HG03108 (cell line): ENCODE measurements at regions not wholly inside any gene's neighbourhood (a gene's known extent, or its start where the extent isn't known, plus 50 kb on each side); places are given as distances from the start of the nearest gene placed in this dataset.
"Not testable (repeated sequence)": the region's sequence is repeated elsewhere in the genome, so short reads cannot be mapped to it uniquely, and the experiment has no call there.

Experiments
- ATAC-seq: cut with Tn5 transposase; IDR thresholded peaks from one replicate; pipeline ENCODE4 v1.9.1; 2021; ENCODE audit warnings: moderate library complexity; ENCODE audit not compliant: unreplicated experiment

DNA sequence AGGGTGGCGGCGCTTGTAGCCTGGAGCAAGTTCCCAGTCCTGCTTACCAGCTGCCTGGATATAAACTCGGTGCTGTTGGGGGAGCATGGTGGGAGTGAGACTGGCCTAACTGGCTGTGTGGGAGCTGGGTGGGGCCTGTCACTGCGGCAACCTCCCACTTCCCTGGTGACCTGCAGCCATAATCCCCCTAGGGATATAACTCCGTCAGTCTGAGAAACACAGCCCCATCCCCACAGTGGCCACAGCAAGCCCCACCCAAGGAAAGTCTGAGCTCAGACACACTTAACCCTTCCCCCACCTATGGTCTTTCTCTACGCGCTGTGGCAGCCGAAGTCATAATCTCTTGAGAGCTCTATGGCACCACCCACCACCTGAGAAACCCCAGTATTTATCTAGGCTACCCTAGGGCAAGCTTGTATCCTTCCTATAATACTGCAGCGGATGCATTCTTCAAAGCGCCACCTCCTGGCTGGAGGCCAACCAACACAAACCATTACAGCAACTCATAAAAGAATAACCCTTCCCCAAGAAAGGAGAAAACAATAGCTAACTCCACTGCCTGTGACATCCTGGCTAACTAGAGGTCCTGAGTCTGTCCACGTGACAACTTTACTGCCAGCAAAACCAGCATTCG, 57.4 kb downstream of the ZNF648 start:
- no peak for ATAC-seq

DNA sequence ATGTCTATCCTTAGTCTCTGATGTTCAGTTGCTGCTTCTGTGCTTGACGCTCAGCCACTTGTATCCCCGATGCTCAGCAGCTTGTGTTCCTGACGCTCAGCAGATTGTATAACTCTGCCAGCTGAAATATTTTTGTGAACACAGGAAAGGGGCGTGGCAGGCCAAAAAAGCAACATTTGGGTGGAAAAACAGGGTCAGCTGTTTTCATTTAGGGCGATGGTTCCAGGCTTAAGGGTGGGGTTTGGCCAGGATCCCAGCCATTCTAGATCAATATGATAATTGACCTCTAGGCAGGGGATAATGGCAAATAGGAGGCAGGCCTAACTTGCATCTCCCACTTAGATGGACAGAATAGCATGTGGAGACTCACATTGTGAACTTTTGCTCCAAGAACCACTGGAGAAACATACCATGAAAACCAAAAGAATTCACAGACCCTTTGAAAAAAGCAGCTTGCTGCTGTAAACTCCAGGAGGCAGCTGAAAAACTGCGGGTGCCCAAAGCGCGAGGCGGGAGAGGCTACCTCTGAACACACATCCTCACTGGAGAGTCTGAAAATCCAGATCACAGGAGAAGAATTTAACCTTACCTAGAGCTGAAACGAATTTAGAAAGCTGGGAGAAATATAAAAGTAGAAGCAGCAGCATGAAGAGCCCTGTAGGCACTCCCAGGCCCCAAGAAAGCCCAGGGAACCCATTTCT, 58.3 kb downstream of the ZNF648 start:
- ATAC-seq: no peak

DNA sequence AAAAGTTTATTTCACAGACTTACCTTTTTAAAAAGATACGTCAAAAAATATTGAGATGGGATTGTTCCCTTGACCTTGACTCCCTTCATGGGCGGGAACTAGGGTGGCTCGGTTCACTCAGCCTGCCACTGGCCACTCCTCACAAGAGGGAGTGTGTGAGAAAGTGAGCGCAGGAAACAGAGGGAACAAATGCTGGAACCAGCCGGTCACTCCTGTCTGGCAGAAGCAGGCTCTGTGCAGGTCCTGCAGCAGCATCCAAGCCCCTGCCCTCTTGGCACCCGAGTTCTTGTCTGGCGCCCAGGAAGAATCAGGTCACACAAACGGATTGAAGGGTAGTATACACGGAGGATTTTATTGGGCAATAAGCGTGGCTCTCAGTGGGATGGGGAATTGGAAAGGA, 58.9 kb downstream of the ZNF648 start:
- no peak for ATAC-seq

DNA sequence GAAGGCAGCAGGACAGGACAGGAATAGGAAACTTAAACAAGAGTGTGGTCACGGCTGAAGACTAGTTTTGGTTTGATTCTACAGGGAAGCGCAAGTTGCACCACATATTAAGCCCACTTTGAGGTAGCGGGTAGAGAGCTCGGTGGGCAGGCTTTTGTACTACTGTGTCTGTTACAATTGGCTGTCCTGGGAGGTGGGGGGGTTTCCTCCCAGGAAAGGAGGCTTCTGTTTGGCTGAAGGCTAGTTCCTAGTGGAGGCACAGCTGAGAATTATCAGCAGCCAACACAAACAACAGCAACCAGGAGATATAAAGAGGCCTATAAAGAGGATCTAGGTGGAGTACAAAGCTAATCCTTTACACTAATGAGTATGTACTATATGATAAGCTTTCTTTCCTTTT, 62.7 kb downstream of the ZNF648 start:
- ATAC-seq: no peak

DNA sequence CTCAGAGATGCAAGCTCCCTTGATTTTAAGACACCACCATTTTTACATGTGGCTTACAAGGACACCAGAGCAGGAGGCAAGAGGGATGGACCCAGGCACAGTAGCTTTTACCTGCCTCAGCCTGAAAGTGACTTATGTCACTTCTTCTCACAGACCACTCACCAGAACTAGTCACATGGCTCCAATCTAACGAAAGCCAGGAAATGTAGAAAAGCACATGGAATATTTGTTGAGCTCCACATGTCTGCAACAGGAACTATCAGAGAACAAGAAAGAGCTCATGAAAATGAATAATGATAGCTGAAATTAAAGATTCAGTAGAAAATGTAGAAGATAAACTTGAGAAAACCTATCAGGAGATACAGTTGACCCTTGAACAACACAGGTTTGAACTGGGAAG, 69.4 kb downstream of the ZNF648 start:
- ATAC-seq: no peak

DNA sequence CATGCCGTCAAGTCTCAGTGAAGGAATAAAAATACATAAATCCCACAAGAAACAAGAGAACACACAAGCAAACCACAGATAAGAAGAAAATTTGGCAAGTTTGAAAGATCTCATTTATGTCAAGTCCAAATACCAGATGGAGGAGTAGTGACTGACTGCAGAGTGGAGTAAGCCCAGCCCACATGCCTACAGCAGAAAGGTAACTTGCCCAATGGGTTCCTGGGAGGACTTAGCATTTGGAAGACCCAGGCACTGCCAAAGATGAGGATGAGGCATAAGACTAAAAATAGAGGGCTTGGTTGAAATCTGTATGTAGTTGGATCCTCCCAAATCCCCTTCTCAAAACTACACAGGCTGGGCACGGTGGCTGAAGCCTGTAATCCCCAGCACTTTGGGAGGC, 70.8 kb downstream of the ZNF648 start:
- no peak for ATAC-seq

DNA sequence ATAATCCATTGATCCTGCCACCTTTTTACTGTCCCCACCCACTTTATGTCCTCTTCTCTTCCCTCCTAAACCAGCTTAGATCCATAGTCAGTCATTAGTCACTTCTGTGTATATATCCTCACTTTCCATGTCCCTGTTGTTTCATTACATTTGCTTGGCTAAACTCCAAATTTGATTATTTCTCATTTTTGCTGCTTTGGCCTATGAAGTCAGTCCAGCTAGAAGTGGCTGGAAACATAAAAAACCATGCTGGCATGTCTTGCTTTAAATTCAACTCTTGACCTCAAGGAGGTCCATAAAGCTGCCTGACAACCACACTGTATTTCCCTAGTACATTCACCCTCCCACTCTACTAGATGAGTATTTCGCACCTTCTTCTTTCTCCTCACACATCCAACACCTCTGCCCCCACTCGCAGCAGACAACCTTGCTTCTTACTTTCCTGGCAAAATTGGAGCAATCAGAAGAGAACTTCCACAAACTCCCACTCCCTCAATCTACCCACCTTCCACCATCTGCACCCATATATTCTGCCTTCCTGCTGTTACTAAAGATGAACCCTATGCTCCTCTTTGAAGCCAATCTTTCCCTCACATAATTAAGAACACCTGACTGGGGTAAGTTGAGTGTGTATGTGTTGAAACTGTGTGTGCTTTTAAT, 72.1 kb downstream of the ZNF648 start:
- no peak for ATAC-seq

DNA sequence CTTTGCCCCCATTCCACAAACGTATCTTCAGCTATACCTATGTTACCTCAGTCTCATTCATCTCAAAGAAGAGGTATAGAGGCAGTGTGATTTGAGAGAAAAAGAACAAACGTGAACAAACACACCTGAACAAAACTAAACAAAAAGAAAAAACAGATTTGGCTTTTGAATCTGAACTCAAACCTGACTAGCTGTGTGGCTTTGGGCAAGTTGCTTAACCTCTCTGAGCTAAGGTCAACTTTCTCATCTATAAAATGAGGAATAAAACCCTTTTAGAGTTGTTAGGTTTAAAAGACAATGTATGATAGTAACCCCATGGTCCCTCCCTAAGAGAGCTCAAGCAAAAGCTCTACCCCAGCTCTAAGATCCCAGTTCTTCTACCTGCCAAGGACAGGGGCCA, 73.5 kb downstream of the ZNF648 start:
- ATAC-seq: no peak

DNA sequence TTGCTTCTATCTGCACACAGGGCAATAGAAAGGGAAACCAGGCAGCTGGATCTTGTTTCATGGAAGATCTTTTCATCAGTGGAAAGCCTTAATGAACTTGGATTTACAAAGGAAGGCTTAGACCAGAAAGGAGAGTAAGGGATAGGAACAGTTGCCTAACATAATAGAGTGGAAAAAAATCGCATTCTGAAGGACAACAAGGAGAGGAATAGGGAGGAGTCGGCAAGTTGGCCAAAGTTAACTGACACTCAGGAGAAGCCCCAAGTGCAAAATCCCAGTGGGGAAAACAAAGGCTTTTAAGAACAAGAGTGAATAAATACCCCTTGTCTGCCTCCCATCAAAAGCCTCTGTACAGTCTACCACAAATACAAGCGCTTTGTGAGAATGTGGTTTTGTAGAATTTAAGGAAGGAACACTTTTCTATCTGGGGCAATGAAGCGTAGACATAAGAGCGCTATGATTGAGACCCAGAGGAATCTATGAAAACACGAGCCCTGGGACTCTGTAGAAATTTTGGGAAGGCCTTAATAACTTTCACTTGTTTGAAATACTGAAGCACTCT, 74.1 kb downstream of the ZNF648 start:
- ATAC-seq: no peak

DNA sequence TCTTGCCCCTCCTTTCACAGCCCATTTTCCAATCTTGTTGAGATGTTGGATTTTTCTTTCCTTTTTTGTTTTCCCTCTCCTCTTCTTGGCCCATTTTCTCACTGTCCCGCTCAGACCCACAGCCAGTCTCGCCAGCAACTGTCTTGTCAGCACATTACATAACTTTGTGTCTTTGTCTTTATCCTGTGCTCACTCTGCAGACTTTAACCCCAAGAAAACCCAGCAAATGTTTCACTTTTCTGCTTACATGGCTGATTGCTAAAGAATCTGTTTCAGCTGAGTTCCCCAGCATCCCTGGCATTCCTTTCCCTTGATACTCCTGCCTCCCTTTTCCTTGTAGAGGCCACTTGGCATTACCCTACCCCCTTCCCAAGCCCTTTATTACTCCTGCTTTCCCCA, 74.6 kb downstream of the ZNF648 start:
- ATAC-seq: no peak

DNA sequence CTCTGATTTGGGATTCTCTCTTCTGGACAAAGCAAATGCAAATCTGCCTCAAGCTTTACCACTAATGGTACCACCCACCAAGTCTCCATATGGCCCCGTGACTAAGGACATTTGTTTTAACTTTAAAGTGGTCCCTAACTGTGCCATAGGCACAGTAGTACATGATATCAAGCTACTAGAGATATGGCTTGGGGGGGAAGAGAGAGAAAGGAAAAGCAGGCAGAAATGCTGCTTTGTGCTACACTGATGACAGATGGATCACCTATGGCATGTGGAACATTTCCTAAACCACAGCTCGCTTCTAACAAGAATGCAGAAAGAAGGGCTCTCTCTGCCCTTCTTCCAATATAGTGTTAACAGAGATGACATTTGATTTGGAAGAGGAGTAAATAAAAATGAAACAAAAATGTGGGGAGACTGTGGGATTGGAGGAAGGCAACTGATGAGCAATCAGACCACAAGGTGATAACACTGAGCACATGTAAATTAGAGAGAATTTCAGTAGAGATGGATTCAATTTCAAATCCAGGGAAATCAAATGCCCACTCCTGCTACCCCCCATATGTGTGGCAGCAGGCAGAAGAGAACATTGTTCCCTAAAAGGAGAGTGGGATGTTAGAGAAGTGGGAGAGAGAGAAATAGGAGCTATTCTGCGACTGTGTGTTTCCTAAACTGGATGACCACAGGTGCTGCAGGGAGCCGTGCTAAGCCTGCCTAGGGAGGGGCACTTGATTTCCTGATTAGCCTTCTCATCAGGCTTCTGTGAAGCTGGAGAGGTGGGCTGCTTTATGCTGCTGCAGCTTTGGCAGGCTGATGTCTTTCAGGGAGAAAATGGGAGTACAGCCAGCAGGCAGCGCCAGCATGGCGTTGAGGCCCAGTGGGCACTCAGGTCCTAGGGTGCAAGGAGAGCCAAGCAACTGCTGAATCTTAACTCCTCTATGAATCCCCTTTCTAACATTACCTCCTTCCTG, 75.3 kb downstream of the ZNF648 start:
- ATAC-seq: no peak

DNA sequence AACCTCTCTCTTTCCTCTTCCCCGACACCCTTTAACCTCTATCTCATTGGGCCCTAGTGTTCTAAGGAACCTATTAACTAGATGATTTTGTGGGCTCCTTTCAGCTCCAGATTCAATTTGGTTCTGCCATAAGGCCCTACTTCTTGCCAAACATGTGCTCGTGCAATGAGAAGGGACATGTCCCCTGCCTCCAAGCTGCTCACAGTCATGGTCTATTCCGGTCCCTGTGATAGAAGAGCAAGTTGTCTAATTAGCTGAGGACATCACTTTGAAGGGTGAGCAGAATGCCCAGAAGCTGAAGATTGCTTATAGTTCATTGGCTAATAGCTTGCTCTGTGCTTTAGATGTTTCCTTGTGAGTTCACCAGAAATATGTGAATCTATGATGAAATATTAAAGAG, 76.2 kb downstream of the ZNF648 start:
- no peak for ATAC-seq

DNA sequence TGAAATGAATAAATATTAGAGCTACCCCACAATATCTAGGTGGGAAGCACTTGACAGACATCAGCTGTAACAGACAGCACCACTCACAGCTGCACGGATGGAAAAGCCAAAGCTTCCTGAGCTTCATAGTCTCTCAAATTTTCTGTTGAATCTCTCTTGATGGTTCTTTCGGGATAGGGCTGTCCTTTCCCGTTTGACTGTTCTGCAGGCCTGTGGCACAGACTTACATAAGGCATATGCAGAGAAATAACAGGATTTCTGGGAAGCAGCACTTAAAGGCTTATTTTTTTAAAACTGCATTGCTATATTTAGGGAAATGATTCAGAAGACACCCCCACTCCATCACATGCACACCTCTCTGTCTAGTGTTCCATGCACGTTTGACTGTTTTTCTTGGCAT, 77.5 kb downstream of the ZNF648 start:
- no peak for ATAC-seq

DNA sequence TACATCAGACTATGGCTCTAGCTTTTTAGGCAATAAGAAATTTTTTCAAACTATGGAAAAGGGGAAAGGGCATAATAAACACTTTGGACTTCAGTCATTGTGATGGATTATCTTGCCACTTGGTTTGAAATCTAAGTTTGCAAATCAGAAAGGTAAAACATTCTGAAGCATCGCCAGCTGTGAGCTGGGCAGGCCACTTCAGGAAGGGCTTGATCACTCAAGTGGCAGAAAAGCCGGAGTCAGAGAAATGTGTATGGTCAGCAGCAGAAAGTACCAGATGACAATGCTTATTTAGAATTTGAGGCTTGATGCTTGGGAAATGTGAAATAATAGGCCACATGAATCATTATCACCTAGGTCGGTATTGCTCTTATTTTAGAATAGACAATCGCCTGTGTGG, 79.7 kb downstream of the ZNF648 start:
- ATAC-seq: no peak

DNA sequence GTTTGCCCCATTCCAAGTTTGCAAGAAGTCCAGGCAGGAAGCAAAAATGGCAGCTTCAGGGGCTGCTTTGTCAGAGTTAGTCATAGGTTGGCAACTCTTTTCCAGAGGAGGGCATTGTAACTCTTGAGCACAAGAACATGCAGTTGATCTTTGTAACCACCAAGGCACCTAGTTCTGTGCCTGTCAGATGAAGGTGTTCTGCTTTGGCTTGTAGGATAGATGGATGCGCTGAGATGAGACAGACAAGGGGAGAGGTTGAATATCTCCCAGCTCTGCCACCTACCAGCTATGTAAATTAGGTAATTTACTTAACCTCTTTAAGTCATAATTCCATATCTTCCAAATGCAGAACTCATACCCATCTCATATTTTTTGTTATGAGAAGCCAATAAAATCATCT, 89.3 kb downstream of the ZNF648 start:
- no peak for ATAC-seq

DNA sequence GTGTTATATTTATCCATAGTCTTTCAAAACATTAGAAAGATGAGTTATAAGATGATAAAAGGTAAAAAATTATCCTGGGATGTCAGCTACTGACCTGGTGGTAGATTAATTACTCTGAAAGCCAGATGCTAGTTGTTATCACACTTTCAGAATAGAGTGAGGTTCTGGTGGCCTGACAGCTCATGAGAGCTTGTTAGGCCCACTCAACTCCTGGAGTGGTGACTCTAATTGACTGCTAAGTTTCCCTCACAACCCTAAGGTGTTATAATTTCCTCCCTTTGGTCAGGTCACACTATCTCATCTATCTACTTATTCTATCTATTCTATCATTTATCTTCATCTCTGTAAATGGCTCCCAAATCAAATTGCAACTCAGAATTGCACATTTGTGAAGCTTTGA, 90.1 kb downstream of the ZNF648 start:
- no peak for ATAC-seq

DNA sequence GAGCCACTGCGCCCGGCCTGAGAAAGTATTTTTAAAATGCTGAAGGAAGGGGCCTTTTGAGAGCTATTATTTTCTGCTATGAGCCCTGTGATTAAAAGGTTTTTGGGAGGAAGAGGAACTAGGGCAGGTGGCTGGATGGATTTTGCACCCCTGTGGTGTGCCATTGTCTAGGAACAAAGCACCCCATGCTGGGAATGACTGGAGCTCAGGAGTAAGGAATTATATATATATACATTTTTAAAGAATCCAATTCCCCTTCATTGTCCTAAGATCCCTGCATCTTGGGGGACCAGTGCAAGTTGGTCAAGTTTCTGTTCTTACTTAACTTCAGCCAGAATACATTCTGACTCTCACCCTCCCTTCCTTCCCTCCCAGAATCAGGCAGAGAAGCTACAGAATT, 91.6 kb downstream of the ZNF648 start:
- no peak for ATAC-seq

DNA sequence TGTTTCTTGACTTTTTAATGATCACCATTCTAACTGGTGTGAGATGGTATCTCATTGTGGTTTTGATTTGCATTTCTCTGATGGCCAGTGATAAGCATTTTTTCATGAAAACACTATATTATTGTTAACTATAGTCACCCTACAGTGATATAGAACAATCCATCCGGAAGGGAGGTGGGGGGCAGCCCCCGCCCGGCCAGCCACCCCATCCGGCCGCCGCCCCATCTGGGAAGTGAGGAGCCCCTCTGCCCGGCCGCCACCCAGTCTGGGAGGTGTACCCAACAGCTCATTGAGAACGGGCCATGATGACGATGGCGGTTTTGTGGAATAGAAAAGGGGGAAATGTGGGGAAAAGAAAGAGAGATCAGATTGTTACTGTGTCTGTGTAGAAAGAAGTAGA, 106.8 kb downstream of the ZNF648 start:
- ATAC-seq: not testable (repeated sequence)

DNA sequence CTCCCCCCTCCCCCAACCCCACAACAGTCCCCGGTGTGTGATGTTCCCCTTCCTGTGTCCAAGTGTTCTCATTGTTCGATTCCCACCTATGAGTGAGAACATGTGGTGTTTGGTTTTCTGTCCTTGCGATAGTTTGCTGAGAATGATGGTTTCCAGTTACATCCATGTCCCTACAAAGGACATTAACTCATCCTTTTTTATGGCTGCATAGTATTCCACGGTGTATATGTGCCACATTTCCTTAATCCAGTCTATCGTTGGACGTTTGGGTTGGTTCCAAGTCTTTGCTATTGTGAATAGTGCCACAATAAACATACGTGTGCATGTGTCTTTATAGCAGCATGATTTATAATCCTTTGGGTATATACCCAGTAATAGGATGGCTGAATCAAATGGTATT, 107.3 kb downstream of the ZNF648 start:
- ATAC-seq: not testable (repeated sequence)

DNA sequence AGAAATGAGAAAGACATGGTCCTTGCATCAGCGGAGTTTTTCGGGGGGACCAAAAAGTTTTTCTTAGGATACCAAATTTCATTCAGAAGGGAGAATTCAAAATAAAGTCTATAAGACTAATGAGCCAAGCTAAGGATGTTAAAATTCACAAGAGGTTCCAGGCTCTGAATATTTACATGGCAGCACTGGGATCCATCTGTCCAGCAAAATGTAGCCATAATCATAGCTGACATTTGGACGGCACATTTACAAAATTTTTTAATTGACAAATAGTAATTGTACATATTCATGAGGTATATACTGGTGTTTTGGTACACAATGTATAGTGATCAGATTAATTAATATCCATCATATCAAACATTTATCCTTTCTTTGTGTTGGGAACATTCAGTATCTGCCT, 107.9 kb downstream of the ZNF648 start:
- no peak for ATAC-seq

DNA sequence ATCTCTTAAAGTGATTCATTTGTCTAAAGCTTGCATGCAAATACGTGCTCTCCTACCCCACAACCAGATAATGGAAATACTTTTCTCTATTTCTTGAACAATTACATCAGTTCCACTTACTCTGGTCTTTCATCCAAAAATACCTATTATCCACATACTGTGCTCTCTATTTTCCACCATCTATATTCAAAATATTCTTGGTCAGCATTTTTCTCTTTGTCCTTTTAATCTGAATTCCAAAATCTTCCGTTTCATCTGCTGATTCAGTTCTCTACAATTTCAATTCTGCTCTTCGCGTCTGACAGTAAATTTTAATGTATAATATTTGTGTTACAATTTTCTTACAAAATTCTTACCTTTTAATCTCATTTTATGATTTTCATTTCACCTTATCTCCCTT, 110.3 kb downstream of the ZNF648 start:
- ATAC-seq: no peak
